T-cell (primary cell): ENCODE measurements at regions not wholly inside any gene's neighbourhood (a gene's known extent, or its start where the extent isn't known, plus 50 kb on each side); places are given as distances from the start of the nearest gene placed in this dataset.
"Not testable (repeated sequence)": the region's sequence is repeated elsewhere in the genome, so short reads cannot be mapped to it uniquely, and the experiment has no call there.

Source experiments
- ATAC-seq, 4 experiments: fragments of 200-7000 bp in 3 of 4; fragments of 150-1000 bp in 1 of 4; cut with Tn5 transposase; replicated peaks in 1 of 4; 1 replicate in 3 of 4; 2 replicates in 1 of 4; pipeline ENCODE4 v1.10.0; 2021; ENCODE audit warnings: moderate library complexity in 3 of 4, mild to moderate bottlenecking in 2 of 4, moderate number of reproducible peaks in 1 of 4
- CTCF ChIA-PET, 2 donors: fragments of 300-600 bp; sonication (Branson Sonifier 250); formaldehyde crosslinking; loops; one replicate each; lab custom pipeline; 2022; ENCODE audit warnings: antibody characterized with exemption in 2 of 2; lab: Charles Lee
- POLR2A ChIA-PET, 2 donors: fragments of 300-600 bp; sonication (Branson Sonifier 250); formaldehyde crosslinking; loops; one replicate each; lab custom pipeline; 2022; ENCODE audit warnings: antibody characterized with exemption in 2 of 2; lab: Charles Lee
- DNase-seq, 35 experiments: peaks; one replicate each; pipeline versions ENCODE4 v3.0.0 to v3.0.0-alpha.2; 2013 to 2023
- H3K27ac ChIP-seq: one replicate; pipeline ENCODE4 v1.5.1; 2013; ENCODE audit warnings: low read length
- H3K27me3 ChIP-seq, 2 experiments: replicated peaks in 1 of 2; 1 replicate in 1 of 2; 2 replicates in 1 of 2; pipeline versions ENCODE4 v1.6.1 to v1.7.0; 2013; ENCODE audit warnings: low read length in 1 of 2, mixed read lengths in 1 of 2; ENCODE audit not compliant: control insufficient read depth in 2 of 2, insufficient read depth in 2 of 2; ENCODE audit errors: extremely low read depth in 1 of 2
- H3K36me3 ChIP-seq, 2 donors: 1 replicate in 1 of 2; 2 replicates in 1 of 2; pipeline versions ENCODE4 v1.6.1 to v1.7.0; 2013; ENCODE audit warnings: low read length in 1 of 2; ENCODE audit not compliant: control insufficient read depth in 2 of 2, insufficient read depth in 1 of 2; ENCODE audit errors: extremely low read depth in 1 of 2
- H3K4me1 ChIP-seq, 2 experiments: 1 replicate in 1 of 2; 2 replicates in 1 of 2; pipeline versions ENCODE4 v1.6.1 to v1.7.0; 2013; ENCODE audit warnings: low read length in 2 of 2, mixed read lengths in 1 of 2; ENCODE audit not compliant: insufficient read depth in 2 of 2, control insufficient read depth in 1 of 2; ENCODE audit errors: extremely low read depth in 1 of 2
- H3K4me3 ChIP-seq, 2 donors: 1 replicate in 1 of 2; 2 replicates in 1 of 2; pipeline versions ENCODE4 v1.5.1 to v1.7.0; 2013; ENCODE audit warnings: mild to moderate bottlenecking in 2 of 2, low read length in 1 of 2, moderate library complexity in 1 of 2; ENCODE audit not compliant: control insufficient read depth in 1 of 2; ENCODE audit errors: extremely low read depth in 1 of 2
- H3K9me3 ChIP-seq: 2 replicates; pipeline ENCODE4 v1.7.0; 2013
- H3K27ac Mint-ChIP-seq, 2 donors: one replicate each; pipeline ENCODE4 v1.8.0; 2020 to 2021; ENCODE audit warnings: mild to moderate bottlenecking in 2 of 2, mixed read lengths in 2 of 2
- H3K27me3 Mint-ChIP-seq, 2 donors: one replicate each; pipeline ENCODE4 v1.8.0; 2021 to 2022; ENCODE audit warnings: mixed read lengths in 2 of 2
- H3K36me3 Mint-ChIP-seq: one replicate; pipeline ENCODE4 v1.8.0; 2021; ENCODE audit warnings: mixed read lengths
- H3K4me1 Mint-ChIP-seq, 3 donors: one replicate each; pipeline ENCODE4 v1.8.0; 2020 to 2022; ENCODE audit warnings: mixed read lengths in 3 of 3, mild to moderate bottlenecking in 1 of 3
- H3K4me3 Mint-ChIP-seq, 3 donors: one replicate each; pipeline ENCODE4 v1.8.0; 2020 to 2022; ENCODE audit warnings: mild to moderate bottlenecking in 3 of 3, mixed read lengths in 3 of 3, moderate library complexity in 3 of 3
- H3K9me3 Mint-ChIP-seq, 3 donors: one replicate each; pipeline ENCODE4 v1.8.0; 2020 to 2022; ENCODE audit warnings: mixed read lengths in 3 of 3
- WGBS: methylation state at CpG from one replicate; pipeline ENCODE4 v1.1.5; 2013; ENCODE audit warnings: missing lambda C conversion rate; ENCODE audit not compliant: insufficient coverage; 5-methylcytosine and 5-hydroxymethylcytosine counted together

- Mint-ChIP-seq H3K9me3 (no peaks in the 10 kb centered on the region), H3K36me3 (no peaks in the 10 kb centered on the region), H3K27me3 (peaks cover 4 to 7% of the 10 kb centered on the region in 2 donors), H3K4me3 (no peak overlapping the region), H3K4me1 (no peaks in the 10 kb centered on the region), H3K27ac (no peak overlapping the region)
- DNase-seq (no peak), ATAC-seq (no peak)
- H3K4me1 ChIP-seq: no peaks in the 10 kb centered on the region
- H3K27ac ChIP-seq: no peak overlapping the region
- no peaks in the 10 kb centered on the region for H3K9me3 ChIP-seq
- no peaks in the 10 kb centered on the region for H3K36me3 ChIP-seq
- H3K27me3 ChIP-seq: peaks cover 0 to 7% of the 10 kb centered on the region in 2 experiments
- no peak overlapping the region for H3K4me3 ChIP-seq
- 83% methylated on average over 3 of the region's 3 CpGs for WGBS
- ChIA-PET POLR2A (no interaction called here), CTCF (no interaction called here)
These were observed 243.0 kb downstream of the MYCN start for GRCh38 chr2:16183345-16183744.

DNA sequence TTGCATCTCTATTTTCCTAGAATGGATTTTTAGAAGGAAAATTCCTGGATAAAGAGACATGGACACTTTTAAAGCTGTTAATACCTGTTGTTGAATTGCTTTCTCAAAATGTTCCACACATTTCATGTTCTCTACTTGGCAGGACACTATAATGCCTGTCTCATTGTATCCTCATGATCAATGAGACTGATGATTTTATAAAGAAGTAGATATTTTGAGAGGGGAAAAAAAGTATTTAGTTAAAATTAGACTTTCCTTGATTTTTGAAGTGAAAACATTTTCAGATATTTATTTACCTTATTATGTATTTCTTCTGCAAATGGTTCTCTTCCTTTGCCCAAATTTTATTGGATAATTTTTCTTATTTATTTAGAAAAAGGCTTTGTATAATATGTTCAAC is 242.5 kb downstream of the MYCN start:
- CTCF ChIA-PET: no interaction called here
- Histone ChIP-seq H3K4me3 (no peak overlapping the region), H3K27ac (no peak overlapping the region), H3K4me1 (no peaks in the 10 kb centered on the region), H3K36me3 (no peaks in the 10 kb centered on the region), H3K27me3 (peaks cover 0 to 7% of the 10 kb centered on the region in 2 experiments), H3K9me3 (no peaks in the 10 kb centered on the region)
- no peaks in the 10 kb centered on the region for H3K4me1 Mint-ChIP-seq
- POLR2A ChIA-PET: no interaction called here
- ATAC-seq (no peak), DNase-seq (no peak)
- H3K9me3 Mint-ChIP-seq: no peaks in the 10 kb centered on the region
- no peak overlapping the region for H3K27ac Mint-ChIP-seq
- H3K4me3 Mint-ChIP-seq: no peak overlapping the region
- H3K27me3 Mint-ChIP-seq: peaks cover 4% of the 10 kb centered on the region in 2 donors
- no peaks in the 10 kb centered on the region for H3K36me3 Mint-ChIP-seq

GRCh38 chr2:16182311-16182815 is 242.0 kb downstream of the MYCN start:
- H3K4me3 ChIP-seq, H3K36me3 ChIP-seq, H3K4me1 ChIP-seq, H3K27ac ChIP-seq, H3K27me3 Mint-ChIP-seq, DNase-seq, H3K9me3 ChIP-seq, H3K27me3 ChIP-seq, H3K4me1 Mint-ChIP-seq, POLR2A ChIA-PET, ATAC-seq, H3K9me3 Mint-ChIP-seq, H3K27ac Mint-ChIP-seq, H3K36me3 Mint-ChIP-seq, CTCF ChIA-PET, H3K4me3 Mint-ChIP-seq: not testable (repeated sequence)
- WGBS: no CpG with 5 or more reads among the region's 2 CpGs

DNA sequence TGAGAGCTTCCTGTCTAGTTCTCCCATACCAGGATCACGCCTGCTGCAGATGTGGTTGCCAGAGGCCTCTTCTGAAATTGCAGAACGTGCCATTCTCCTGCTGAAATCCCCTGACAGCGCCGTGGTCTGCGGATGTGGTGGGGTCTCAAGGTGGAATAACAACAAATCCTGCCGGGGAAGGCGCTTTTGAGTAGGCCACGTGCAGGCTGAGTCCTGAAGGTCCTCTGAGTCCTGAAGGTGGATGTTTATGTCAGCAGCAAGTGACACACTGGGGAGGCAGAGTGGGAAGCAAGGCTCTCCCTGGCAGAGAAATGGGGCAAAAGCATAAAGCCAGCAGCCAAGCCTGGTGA is 241.4 kb downstream of the MYCN start:
- H3K4me1 Mint-ChIP-seq: no peaks in the 10 kb centered on the region
- Histone ChIP-seq H3K4me1 (no peaks in the 10 kb centered on the region), H3K4me3 (no peak overlapping the region), H3K27ac (no peak overlapping the region), H3K9me3 (no peaks in the 10 kb centered on the region), H3K36me3 (no peaks in the 10 kb centered on the region), H3K27me3 (peaks cover 0 to 7% of the 10 kb centered on the region in 2 experiments)
- ATAC-seq (no peak), DNase-seq (no peak)
- H3K27ac Mint-ChIP-seq: no peak overlapping the region
- no peaks in the 10 kb centered on the region for H3K36me3 Mint-ChIP-seq
- H3K9me3 Mint-ChIP-seq: no peaks in the 10 kb centered on the region
- 87% methylated on average over 7 of the region's 8 CpGs for WGBS
- no peak overlapping the region for H3K4me3 Mint-ChIP-seq
- peaks cover 0 to 4% of the 10 kb centered on the region in 2 donors for H3K27me3 Mint-ChIP-seq
- POLR2A ChIA-PET: no interaction called here
- CTCF ChIA-PET: interaction anchor here in 1 of 2 donors (1.0 kb wide), 1 partner anchor 165 kb away, joined by 3 read pairs; no protein-coding TSS in a partner anchor

GRCh38 chr2:16181062-16181740 is 240.9 kb downstream of the MYCN start:
- H3K27ac ChIP-seq: no peak overlapping the region
- Mint-ChIP-seq H3K4me1 (no peaks in the 10 kb centered on the region), H3K36me3 (no peaks in the 10 kb centered on the region), H3K4me3 (no peak overlapping the region), H3K9me3 (no peaks in the 10 kb centered on the region), H3K27me3 (peaks cover 0 to 4% of the 10 kb centered on the region in 2 donors), H3K27ac (no peak overlapping the region)
- ChIA-PET POLR2A (no interaction called here), CTCF (interaction anchor here in 1 of 2 donors (1.0 kb wide), 1 partner anchor 165 kb away, joined by 3 read pairs; no protein-coding TSS in a partner anchor)
- ATAC-seq (no peak), DNase-seq (no peak)
- H3K4me3 ChIP-seq: no peak overlapping the region
- H3K36me3 ChIP-seq: no peaks in the 10 kb centered on the region
- no peaks in the 10 kb centered on the region for H3K9me3 ChIP-seq
- H3K27me3 ChIP-seq: peaks cover 0 to 7% of the 10 kb centered on the region in 2 experiments
- no peaks in the 10 kb centered on the region for H3K4me1 ChIP-seq
- WGBS: 89% methylated on average over 12 of the region's 12 CpGs

DNA sequence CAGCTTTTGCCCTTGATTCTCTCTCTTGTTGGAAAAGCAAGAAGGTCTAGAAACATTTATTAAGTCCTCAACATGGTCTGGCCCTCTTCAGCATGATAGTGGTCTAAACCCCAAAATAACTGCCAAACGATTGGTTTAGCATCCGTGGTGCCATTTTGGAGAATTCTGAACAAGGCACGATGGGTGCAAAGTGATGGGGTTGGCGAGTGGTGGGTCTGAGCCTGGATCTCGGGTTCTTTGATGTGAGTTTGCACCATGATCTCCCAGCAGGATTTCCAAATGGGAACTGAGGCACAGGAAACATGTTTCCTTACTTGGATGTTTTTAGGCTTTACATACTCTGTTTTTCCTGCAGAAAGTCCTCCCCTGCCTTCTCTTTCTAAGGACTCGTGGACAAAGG is 240.3 kb downstream of the MYCN start:
- ChIA-PET CTCF (no interaction called here), POLR2A (no interaction called here)
- WGBS: 91% methylated on average over 6 of the region's 6 CpGs
- Histone ChIP-seq H3K4me1 (no peaks in the 10 kb centered on the region), H3K36me3 (no peaks in the 10 kb centered on the region), H3K4me3 (no peak overlapping the region), H3K27ac (no peak overlapping the region), H3K9me3 (no peaks in the 10 kb centered on the region), H3K27me3 (peaks cover 0 to 5% of the 10 kb centered on the region in 2 experiments)
- H3K27ac Mint-ChIP-seq: no peak overlapping the region
- DNase-seq (no peak), ATAC-seq (no peak)
- no peaks in the 10 kb centered on the region for H3K4me1 Mint-ChIP-seq
- H3K36me3 Mint-ChIP-seq: no peaks in the 10 kb centered on the region
- peaks cover 0 to 4% of the 10 kb centered on the region in 2 donors for H3K27me3 Mint-ChIP-seq
- H3K9me3 Mint-ChIP-seq: no peaks in the 10 kb centered on the region
- no peak overlapping the region for H3K4me3 Mint-ChIP-seq
